SH-SY5Y (cell line): ENCODE measurements at regions not wholly inside any gene's neighbourhood (a gene's known extent, or its start where the extent isn't known, plus 50 kb on each side); places are given as distances from the start of the nearest gene placed in this dataset.

Experiments used
- GATA2 ChIP-seq: IDR thresholded peaks from 2 replicates; pipeline ENCODE4 v1.6.1; 2011; ENCODE audit warnings: mild to moderate bottlenecking, low read depth, low read length
- GATA3 ChIP-seq: IDR thresholded peaks from 2 replicates; pipeline ENCODE4 v1.6.1; 2011; ENCODE audit warnings: low read depth, mild to moderate bottlenecking, low read length, moderate library complexity

GRCh38 chr5:18219241-18219640 lies 585.0 kb downstream of the TAF11L14 start:
- no peak for TF ChIP-seq GATA3
- TF ChIP-seq GATA2 = no peak

- no peak for TF ChIP-seq GATA2
- TF ChIP-seq GATA3 = no peak
Measured at GRCh38 chr5:18220631-18221030, 586.4 kb downstream of the TAF11L14 start.

GRCh38 chr5:18236386-18236785 lies 602.1 kb downstream of the TAF11L14 start:
- no peak for TF ChIP-seq GATA2
- TF ChIP-seq GATA3 = no peak

- no peak for TF ChIP-seq GATA2
- no peak for TF ChIP-seq GATA3
Measured at GRCh38 chr5:18238321-18238720, 604.1 kb downstream of the TAF11L14 start.

GRCh38 chr5:18240971-18241370 lies 606.7 kb downstream of the TAF11L14 start:
- TF ChIP-seq GATA2 (no peak), GATA3 (no peak)

GRCh38 chr5:18243846-18244245 lies 609.6 kb downstream of the TAF11L14 start:
- no peak for TF ChIP-seq GATA2
- no peak for TF ChIP-seq GATA3

GRCh38 chr5:18244309-18244708 lies 610.0 kb downstream of the TAF11L14 start:
- TF ChIP-seq GATA2 (no peak), GATA3 (no peak)

- TF ChIP-seq GATA2 (no peak), GATA3 (no peak)
Measured at GRCh38 chr5:18252559-18252958, 618.3 kb downstream of the TAF11L14 start.

- no peak for TF ChIP-seq GATA3
- TF ChIP-seq GATA2 = no peak
Measured at GRCh38 chr5:18264126-18264882, 630.0 kb downstream of the TAF11L14 start.

GRCh38 chr5:18270635-18271338 lies 636.5 kb downstream of the TAF11L14 start:
- TF ChIP-seq GATA2 (no peak), GATA3 (no peak)

GRCh38 chr5:18276939-18277338 lies 642.7 kb downstream of the TAF11L14 start:
- TF ChIP-seq GATA2 (no peak), GATA3 (no peak)

- no peak for TF ChIP-seq GATA3
- no peak for TF ChIP-seq GATA2
Measured at GRCh38 chr5:18281947-18282581, 647.8 kb downstream of the TAF11L14 start.

GRCh38 chr5:18285257-18285656 lies 651.0 kb downstream of the TAF11L14 start:
- TF ChIP-seq GATA2 (no peak), GATA3 (no peak)

GRCh38 chr5:18292146-18292545 lies 657.9 kb downstream of the TAF11L14 start:
- no peak for TF ChIP-seq GATA2
- TF ChIP-seq GATA3 = no peak

- TF ChIP-seq GATA3 (no peak), GATA2 (no peak)
Measured at GRCh38 chr5:18299166-18299565, 664.9 kb downstream of the TAF11L14 start.
